Peyer's patch (tissue), 4 donors: ENCODE measurements at regions not wholly inside any gene's neighbourhood (a gene's known extent, or its start where the extent isn't known, plus 50 kb on each side); places are given as distances from the start of the nearest gene placed in this dataset.

Source experiments
- POLR2A ChIP-seq, 2 donors: fragments of 450-650 bp; IDR thresholded peaks; one replicate each; pipeline ENCODE4 v1.5.1; 2017; ENCODE audit warnings: antibody characterized with exemption in 2 of 2, mild to moderate bottlenecking in 2 of 2, moderate library complexity in 2 of 2
- TF ChIP-seq, protein P1 (sequence below), 6 experiments: fragments of 450-650 bp in 4 of 6; fragments of 200-600 bp in 2 of 6; sonication (generic) in 1 of 6; IDR thresholded peaks; one replicate each; pipeline ENCODE4 v1.5.1; 2017 to 2019; ENCODE audit warnings: antibody characterized with exemption in 6 of 6, mild to moderate bottlenecking in 3 of 6, moderate library complexity in 1 of 6

DNA sequence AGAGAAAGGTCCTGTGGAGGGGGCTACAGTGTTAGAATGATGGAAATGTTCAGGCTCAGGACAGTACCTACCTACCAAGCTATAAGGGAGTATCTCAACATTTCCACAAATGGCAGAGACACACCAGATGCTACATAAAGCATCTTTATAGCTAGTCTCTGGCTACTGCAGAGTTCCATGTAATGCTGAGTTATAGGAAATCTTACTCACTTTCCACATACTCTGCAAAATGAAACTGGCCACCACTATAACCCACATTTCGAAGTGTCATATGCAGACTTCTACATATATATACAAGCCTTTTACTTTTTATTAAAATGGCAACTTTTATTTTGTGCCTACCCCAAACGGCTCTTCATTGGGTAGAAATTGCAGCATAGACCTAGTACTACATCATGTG lies 85.5 kb downstream of the FAS start:
- TF ChIP-seq, protein P1, sequence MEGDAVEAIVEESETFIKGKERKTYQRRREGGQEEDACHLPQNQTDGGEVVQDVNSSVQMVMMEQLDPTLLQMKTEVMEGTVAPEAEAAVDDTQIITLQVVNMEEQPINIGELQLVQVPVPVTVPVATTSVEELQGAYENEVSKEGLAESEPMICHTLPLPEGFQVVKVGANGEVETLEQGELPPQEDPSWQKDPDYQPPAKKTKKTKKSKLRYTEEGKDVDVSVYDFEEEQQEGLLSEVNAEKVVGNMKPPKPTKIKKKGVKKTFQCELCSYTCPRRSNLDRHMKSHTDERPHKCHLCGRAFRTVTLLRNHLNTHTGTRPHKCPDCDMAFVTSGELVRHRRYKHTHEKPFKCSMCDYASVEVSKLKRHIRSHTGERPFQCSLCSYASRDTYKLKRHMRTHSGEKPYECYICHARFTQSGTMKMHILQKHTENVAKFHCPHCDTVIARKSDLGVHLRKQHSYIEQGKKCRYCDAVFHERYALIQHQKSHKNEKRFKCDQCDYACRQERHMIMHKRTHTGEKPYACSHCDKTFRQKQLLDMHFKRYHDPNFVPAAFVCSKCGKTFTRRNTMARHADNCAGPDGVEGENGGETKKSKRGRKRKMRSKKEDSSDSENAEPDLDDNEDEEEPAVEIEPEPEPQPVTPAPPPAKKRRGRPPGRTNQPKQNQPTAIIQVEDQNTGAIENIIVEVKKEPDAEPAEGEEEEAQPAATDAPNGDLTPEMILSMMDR (IDR thresholded peaks at IDR 0.05): no peak
- TF ChIP-seq POLR2A (IDR thresholded peaks at IDR 0.05): no peak
